ENCODE measurements at regions not wholly inside any gene's neighbourhood (a gene's known extent, or its start where the extent isn't known, plus 50 kb on each side); places are given as distances from the start of the nearest gene placed in this dataset.

DNA sequence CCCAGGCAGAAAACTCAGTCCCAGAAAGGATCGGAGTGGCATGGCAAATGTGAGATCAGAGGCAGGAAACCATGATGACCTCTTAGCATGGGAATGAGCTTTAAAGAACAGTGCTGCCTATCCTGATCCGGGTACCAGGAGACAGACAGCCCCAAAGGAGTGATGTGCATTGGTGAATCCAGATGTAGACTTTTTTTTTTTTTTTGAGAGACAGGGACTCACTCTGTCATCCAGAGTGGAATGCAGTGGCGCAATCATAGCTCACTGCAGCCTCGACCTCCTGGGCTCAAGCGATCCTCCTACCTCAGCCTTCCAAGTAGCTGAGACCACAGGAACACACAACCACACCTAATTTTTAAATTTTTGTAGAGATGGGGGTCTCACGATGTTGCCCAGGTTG, 122.7 kb downstream of the VAPA start:
- TF ChIP-seq EZH2phosphoT487 (IDR thresholded peaks at IDR 0.05; ENCODE audit: insufficient read depth, low read depth) (no peak), EZH2 (IDR thresholded peaks at IDR 0.05; ENCODE audit: insufficient read depth, poor library complexity, severe bottlenecking) (no peak)

Measured in GM23248 (cell line).